ENCODE measurements at regions not wholly inside any gene's neighbourhood (a gene's known extent, or its start where the extent isn't known, plus 50 kb on each side); places are given as distances from the start of the nearest gene placed in this dataset.
A peak's percentile ranks its signal among the peaks of the same experiment; 100 is the strongest.

- ChIA-PET CTCF (interaction anchor here (1.0 kb wide), 1 partner anchor 987 kb away, joined by 3 read pairs; no protein-coding TSS in a partner anchor), POLR2A (no interaction called here), RAD21 (ENCODE audit: low non-redundant PET in 1 of 2, low total read pairs in 2 of 2, uncharacterized antibody in 2 of 2, unreplicated experiment in 2 of 2) (interaction anchor here in 1 of 2 experiments (0.6 kb wide), 1 partner anchor 366 kb away, joined by 5 read pairs; no protein-coding TSS in a partner anchor)
- H3K27ac ChIP-seq (ENCODE audit: low read depth, low read length): no peak overlapping the region
- no peak overlapping the region for H3K9ac ChIP-seq (ENCODE audit: low read length)
- H3K36me3 ChIP-seq (ENCODE audit: control insufficient read depth in 1 of 2, insufficient read depth in 2 of 2, low read length in 2 of 2): no peaks in the 10 kb centered on the region
- intact Hi-C loops (cut with micrococcal nuclease): no loop called here
- TF ChIP-seq ATF3 (IDR thresholded peaks at IDR 0.05): no peak
- peak in 2 of 3 experiments; percentile 28 to 29; a peak in 3 of 6 replicates for TF ChIP-seq CTCF (IDR thresholded peaks at IDR 0.05 in 2 of 3, conservative IDR thresholded peaks at IDR 0.05 in 1 of 3; ENCODE audit: borderline replicate concordance in 1 of 3, insufficient read depth in 1 of 3, low read depth in 2 of 3, low read length in 2 of 3)
- no peak for TF ChIP-seq CBX3 (IDR thresholded peaks at IDR 0.05; ENCODE audit: low read depth)
- no peak for TF ChIP-seq REST (IDR thresholded peaks at IDR 0.05; ENCODE audit: low read depth)
- peak; percentile 60 for TF ChIP-seq FOSL1 (IDR thresholded peaks at IDR 0.05; ENCODE audit: low read depth)
- H3K9me2 ChIP-seq (ENCODE audit: insufficient read depth): no peaks in the 10 kb centered on the region
- no peaks in the 10 kb centered on the region for H3K27me3 ChIP-seq (ENCODE audit: insufficient read depth, low read length)
- DNase-seq (ENCODE audit: low read depth, low spot score): no peak
- no peak overlapping the region for H2AFZ ChIP-seq (ENCODE audit: low read depth, low read length, poor library complexity, severe bottlenecking)
- peak overlapping the region; percentile 30; the same call in 1 of the 2 replicates for H3K4me2 ChIP-seq (ENCODE audit: low read length)
- H3K4me3 ChIP-seq (replicated peaks in 1 of 2; ENCODE audit: low read depth in 1 of 2, low read length in 2 of 2): no peak overlapping the region
- H3K79me2 ChIP-seq (ENCODE audit: insufficient read depth, low read length): no peaks in the 10 kb centered on the region
- ATAC-seq: peak; percentile 95
- H3K4me1 ChIP-seq (ENCODE audit: control insufficient read depth in 1 of 2, insufficient read depth in 2 of 2, low read length in 2 of 2): peaks cover 0 to 11% of the 10 kb centered on the region in 2 experiments; a peak in 2 of 4 replicates
- H4K20me1 ChIP-seq (ENCODE audit: insufficient read depth): no peaks in the 10 kb centered on the region
- H3K9me3 ChIP-seq (ENCODE audit: control insufficient read depth in 1 of 2, insufficient read depth in 1 of 2, low read depth in 1 of 2, low read length in 2 of 2): no peaks in the 10 kb centered on the region
- no TSS peak for BruUV-seq (replicated peaks)
These were observed 149.2 kb upstream of the NCK2 start for GRCh38 chr2:105595536-105595935.

Data from HCT116 (cell line).